ENCODE measurements at regions not wholly inside any gene's neighbourhood (a gene's known extent, or its start where the extent isn't known, plus 50 kb on each side); places are given as distances from the start of the nearest gene placed in this dataset.

GRCh38 chr13:30121244-30121643 lies 186.1 kb downstream of the KATNAL1 start:
- TF ChIP-seq CTCF (IDR thresholded peaks at IDR 0.05; ENCODE audit: insufficient read depth, low read depth, low read length, missing control alignments): no peak
- H3K4me3 ChIP-seq (ENCODE audit: low read length): no peak overlapping the region
- no peak for DNase-seq (ENCODE audit: low read depth)

- no peak overlapping the region for H3K4me3 ChIP-seq (ENCODE audit: low read length)
- DNase-seq (ENCODE audit: low read depth): no peak
- no peak for TF ChIP-seq CTCF (IDR thresholded peaks at IDR 0.05; ENCODE audit: insufficient read depth, low read depth, low read length, missing control alignments)
Observed at GRCh38 chr13:30120133-30120822, 187.1 kb downstream of the KATNAL1 start.

GRCh38 chr13:30119476-30119875 lies 187.9 kb downstream of the KATNAL1 start:
- no peak for TF ChIP-seq CTCF (IDR thresholded peaks at IDR 0.05; ENCODE audit: insufficient read depth, low read depth, low read length, missing control alignments)
- peak; percentile 72 for DNase-seq (ENCODE audit: low read depth)
- H3K4me3 ChIP-seq (ENCODE audit: low read length): no peak overlapping the region

- H3K4me3 ChIP-seq (ENCODE audit: low read length): no peak overlapping the region
- TF ChIP-seq CTCF (IDR thresholded peaks at IDR 0.05; ENCODE audit: insufficient read depth, low read depth, low read length, missing control alignments): no peak
- DNase-seq (ENCODE audit: low read depth): no peak
Observed at GRCh38 chr13:30116379-30116778, 191.0 kb downstream of the KATNAL1 start.

- DNase-seq (ENCODE audit: low read depth): no peak
- no peak for TF ChIP-seq CTCF (IDR thresholded peaks at IDR 0.05; ENCODE audit: insufficient read depth, low read depth, low read length, missing control alignments)
- H3K4me3 ChIP-seq (ENCODE audit: low read length): peak overlapping the region; percentile 30
Observed at GRCh38 chr13:30115257-30115600, 192.1 kb downstream of the KATNAL1 start.

- H3K4me3 ChIP-seq (ENCODE audit: low read length): peak overlapping the region; percentile 34
- peak; percentile 90 for DNase-seq (ENCODE audit: low read depth)
- TF ChIP-seq CTCF (IDR thresholded peaks at IDR 0.05; ENCODE audit: insufficient read depth, low read depth, low read length, missing control alignments): peak; percentile 87
Observed at GRCh38 chr13:30114571-30115256, 192.6 kb downstream of the KATNAL1 start.

All from epithelial cell of esophagus (primary cell).